ENCODE measurements at regions not wholly inside any gene's neighbourhood (a gene's known extent, or its start where the extent isn't known, plus 50 kb on each side); places are given as distances from the start of the nearest gene placed in this dataset.

DNA sequence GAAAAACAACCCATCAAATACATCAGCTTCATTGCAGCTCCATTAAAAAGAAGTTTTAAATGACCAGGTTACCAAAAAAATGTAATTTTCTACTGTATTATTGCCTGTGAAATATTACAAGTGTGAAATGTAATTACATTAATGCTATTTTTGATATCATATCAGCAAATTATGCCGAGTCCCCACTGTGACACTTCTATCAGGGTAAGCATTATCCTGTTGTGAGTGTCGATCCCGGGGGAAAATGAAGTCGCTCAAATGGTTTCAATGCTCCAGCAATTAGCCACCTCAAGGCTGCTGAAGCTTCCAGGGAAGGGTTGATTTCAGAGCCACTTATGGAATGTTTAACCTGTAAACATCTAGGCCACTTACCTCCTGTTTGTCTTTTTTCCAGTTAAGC, 70.4 kb downstream of the RCN1 start:
- H3K36me3 ChIP-seq (ENCODE audit: control insufficient read depth in 2 of 2, insufficient read depth in 2 of 2, low read length in 2 of 2), result no peaks in the 10 kb centered on the region
- H3K27ac ChIP-seq (ENCODE audit: low read length), result no peak overlapping the region
- peaks cover 0 to 3% of the 10 kb centered on the region in 2 donors for H3K27me3 ChIP-seq (ENCODE audit: control insufficient read depth in 1 of 2, insufficient read depth in 2 of 2, low read length in 2 of 2)
- no peaks in the 10 kb centered on the region for H3K4me1 ChIP-seq (ENCODE audit: control insufficient read depth, insufficient read depth, low read length)
- no peaks in the 10 kb centered on the region for H3K9me3 ChIP-seq (ENCODE audit: control insufficient read depth in 2 of 2, low read length in 2 of 2)
- no peak overlapping the region for H3K4me3 ChIP-seq (ENCODE audit: low read length in 2 of 2)
- H3K9ac ChIP-seq (ENCODE audit: low read length in 2 of 2), result no peak overlapping the region

DNA sequence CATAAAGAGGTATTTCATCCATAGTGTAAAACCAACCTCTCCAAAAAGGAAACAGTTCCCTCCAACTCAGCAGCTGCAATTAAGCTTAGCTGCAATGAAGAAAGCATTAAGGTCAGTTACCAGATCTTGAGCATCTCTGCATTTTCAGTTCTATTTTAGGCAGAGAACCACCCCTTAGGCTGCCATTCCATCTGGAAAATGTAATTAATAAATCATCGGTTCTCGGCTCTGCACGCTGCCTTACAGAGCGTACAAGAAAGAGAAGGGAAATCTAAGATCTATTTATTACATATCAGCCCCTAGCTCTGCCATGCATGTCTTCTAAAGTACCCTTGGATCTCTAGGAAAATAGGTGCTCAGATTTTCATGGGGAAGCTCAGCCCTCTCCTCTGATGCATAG, 71.5 kb downstream of the RCN1 start:
- H3K36me3 ChIP-seq (ENCODE audit: control insufficient read depth in 2 of 2, insufficient read depth in 2 of 2, low read length in 2 of 2), result no peaks in the 10 kb centered on the region
- no peak overlapping the region for H3K4me3 ChIP-seq (ENCODE audit: low read length in 2 of 2)
- no peaks in the 10 kb centered on the region for H3K4me1 ChIP-seq (ENCODE audit: control insufficient read depth, insufficient read depth, low read length)
- no peak overlapping the region for H3K9ac ChIP-seq (ENCODE audit: low read length in 2 of 2)
- H3K9me3 ChIP-seq (ENCODE audit: control insufficient read depth in 2 of 2, low read length in 2 of 2), result no peaks in the 10 kb centered on the region
- H3K27me3 ChIP-seq (ENCODE audit: control insufficient read depth in 1 of 2, insufficient read depth in 2 of 2, low read length in 2 of 2), result peaks cover 0 to 3% of the 10 kb centered on the region in 2 donors
- no peak overlapping the region for H3K27ac ChIP-seq (ENCODE audit: low read length)

DNA sequence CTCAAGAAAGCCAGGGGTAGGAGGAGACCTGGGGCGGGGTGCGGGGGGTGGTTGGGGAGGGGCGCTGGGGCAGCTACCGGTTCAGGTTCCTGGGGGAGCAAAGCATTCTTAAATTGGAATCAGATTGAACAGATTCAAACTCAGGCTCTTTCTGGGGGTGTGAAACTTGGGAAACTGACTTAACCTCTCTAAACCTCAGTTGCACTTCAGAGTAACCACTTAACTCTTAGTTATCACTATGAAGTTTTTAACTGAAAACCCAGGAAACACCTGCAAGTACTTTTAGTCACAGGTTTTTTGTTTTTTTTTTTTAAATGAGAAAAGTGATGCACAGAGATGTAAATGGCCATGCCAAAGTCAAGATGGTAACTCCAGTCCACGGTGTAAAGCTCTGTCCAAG, 72.0 kb downstream of the RCN1 start:
- no peak overlapping the region for H3K27ac ChIP-seq (ENCODE audit: low read length)
- H3K27me3 ChIP-seq (ENCODE audit: control insufficient read depth in 1 of 2, insufficient read depth in 2 of 2, low read length in 2 of 2), result no peaks in the 10 kb centered on the region
- H3K9ac ChIP-seq (ENCODE audit: low read length in 2 of 2), result no peak overlapping the region
- H3K4me1 ChIP-seq (ENCODE audit: control insufficient read depth, insufficient read depth, low read length), result no peaks in the 10 kb centered on the region
- H3K36me3 ChIP-seq (ENCODE audit: control insufficient read depth in 2 of 2, insufficient read depth in 2 of 2, low read length in 2 of 2), result no peaks in the 10 kb centered on the region
- H3K9me3 ChIP-seq (ENCODE audit: control insufficient read depth in 2 of 2, low read length in 2 of 2), result no peaks in the 10 kb centered on the region
- H3K4me3 ChIP-seq (ENCODE audit: low read length in 2 of 2), result no peak overlapping the region

DNA sequence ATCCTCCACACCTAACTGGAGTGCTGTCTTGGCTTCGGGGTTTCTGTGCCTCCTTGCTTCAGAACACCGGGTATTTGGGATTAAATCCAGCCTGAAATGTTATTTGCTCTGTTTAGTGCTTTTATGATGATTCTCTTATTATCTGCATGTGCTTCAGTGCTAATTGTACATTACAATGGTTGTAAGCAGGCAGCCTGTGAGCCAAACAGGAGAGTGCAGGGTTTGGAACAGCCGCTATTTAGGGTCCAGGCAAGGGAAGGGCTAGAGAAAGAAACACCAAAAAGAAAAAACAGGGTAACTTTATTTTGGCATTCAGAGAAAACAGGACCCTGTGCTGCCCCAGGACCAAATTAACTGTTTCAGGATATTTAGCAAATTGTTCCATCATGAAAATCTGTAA, 72.7 kb downstream of the RCN1 start:
- no peaks in the 10 kb centered on the region for H3K4me1 ChIP-seq (ENCODE audit: control insufficient read depth, insufficient read depth, low read length)
- H3K27me3 ChIP-seq (ENCODE audit: control insufficient read depth in 1 of 2, insufficient read depth in 2 of 2, low read length in 2 of 2), result peaks cover 0 to 2% of the 10 kb centered on the region in 2 donors
- no peak overlapping the region for H3K9ac ChIP-seq (ENCODE audit: low read length in 2 of 2)
- H3K36me3 ChIP-seq (ENCODE audit: control insufficient read depth in 2 of 2, insufficient read depth in 2 of 2, low read length in 2 of 2), result no peaks in the 10 kb centered on the region
- H3K27ac ChIP-seq (ENCODE audit: low read length), result no peak overlapping the region
- no peak overlapping the region for H3K4me3 ChIP-seq (ENCODE audit: low read length in 2 of 2)
- no peaks in the 10 kb centered on the region for H3K9me3 ChIP-seq (ENCODE audit: control insufficient read depth in 2 of 2, low read length in 2 of 2)

DNA sequence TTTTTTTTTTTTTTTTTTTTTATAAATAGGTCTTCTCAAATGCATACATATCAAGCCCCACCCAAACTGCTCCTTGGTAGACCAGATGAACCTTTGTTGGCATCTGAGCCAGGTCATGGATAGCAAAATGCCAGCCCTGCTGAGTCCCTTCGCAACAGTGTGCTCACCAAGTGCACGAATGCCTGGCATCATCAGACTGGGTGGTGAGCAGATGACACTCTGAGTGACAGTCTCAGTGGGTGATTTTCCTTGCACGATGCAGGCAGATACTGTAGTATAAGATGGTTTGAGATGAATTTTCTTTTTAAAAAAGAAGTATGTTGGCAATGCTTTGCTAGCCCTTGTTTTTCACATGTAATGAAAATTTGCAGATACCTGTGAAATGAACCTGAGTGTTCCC, 74.0 kb downstream of the RCN1 start:
- Histone ChIP-seq H3K27ac (ENCODE audit: low read length) (no peak overlapping the region), H3K9me3 (ENCODE audit: control insufficient read depth in 2 of 2, low read length in 2 of 2) (no peaks in the 10 kb centered on the region), H3K4me1 (ENCODE audit: control insufficient read depth, insufficient read depth, low read length) (no peaks in the 10 kb centered on the region), H3K9ac (ENCODE audit: low read length in 2 of 2) (no peak overlapping the region), H3K27me3 (ENCODE audit: control insufficient read depth in 1 of 2, insufficient read depth in 2 of 2, low read length in 2 of 2) (peaks cover 0 to 4% of the 10 kb centered on the region in 2 donors), H3K36me3 (ENCODE audit: control insufficient read depth in 2 of 2, insufficient read depth in 2 of 2, low read length in 2 of 2) (no peaks in the 10 kb centered on the region), H3K4me3 (ENCODE audit: low read length in 2 of 2) (no peak overlapping the region)

DNA sequence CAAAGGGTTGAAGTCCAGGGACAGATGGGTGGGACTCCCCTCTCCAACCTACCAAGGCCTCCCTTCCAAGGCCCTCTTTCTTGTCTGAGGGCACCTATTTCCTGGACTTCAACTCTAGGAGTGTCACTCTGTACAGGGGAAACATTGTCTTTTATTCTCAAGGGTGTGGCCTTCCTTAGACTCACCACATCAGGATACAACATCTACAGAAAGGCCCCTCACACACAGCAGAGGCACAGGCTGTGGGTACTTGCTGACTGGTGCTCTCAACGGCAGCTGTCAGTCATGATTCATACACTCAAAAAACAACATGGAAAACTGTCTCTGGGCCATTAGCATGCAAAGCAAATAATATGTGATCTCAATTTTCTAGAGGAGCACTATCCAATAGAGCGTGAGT, 78.0 kb downstream of the RCN1 start:
- peaks cover 7 to 11% of the 10 kb centered on the region in 2 donors for H3K27me3 ChIP-seq (ENCODE audit: control insufficient read depth in 1 of 2, insufficient read depth in 2 of 2, low read length in 2 of 2)
- H3K4me1 ChIP-seq (ENCODE audit: control insufficient read depth, insufficient read depth, low read length), result peaks cover 2% of the 10 kb centered on the region
- H3K4me3 ChIP-seq (ENCODE audit: low read length in 2 of 2), result no peak overlapping the region
- H3K27ac ChIP-seq (ENCODE audit: low read length), result no peak overlapping the region
- no peaks in the 10 kb centered on the region for H3K9me3 ChIP-seq (ENCODE audit: control insufficient read depth in 2 of 2, low read length in 2 of 2)
- no peaks in the 10 kb centered on the region for H3K36me3 ChIP-seq (ENCODE audit: control insufficient read depth in 2 of 2, insufficient read depth in 2 of 2, low read length in 2 of 2)
- H3K9ac ChIP-seq (ENCODE audit: low read length in 2 of 2), result no peak overlapping the region

DNA sequence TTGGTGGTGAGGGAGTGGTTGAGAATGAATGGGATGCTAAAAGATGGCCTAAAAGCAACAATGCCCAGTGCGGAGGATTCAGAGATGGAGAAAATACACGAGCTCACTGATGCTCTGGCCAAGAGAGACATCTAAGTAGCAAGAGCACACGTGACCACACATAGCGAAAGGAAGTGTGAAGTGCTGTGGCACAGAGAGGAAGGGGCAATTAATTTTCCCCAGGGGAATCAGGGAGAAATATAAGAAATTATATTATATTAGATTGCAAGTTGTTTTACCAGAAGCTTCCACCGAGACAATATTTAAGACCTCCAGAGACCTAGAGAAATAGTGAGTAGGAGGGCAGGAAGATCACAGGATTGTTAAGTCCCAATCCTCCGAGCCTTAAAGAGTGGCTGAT, 80.6 kb downstream of the RCN1 start:
- Histone ChIP-seq H3K36me3 (ENCODE audit: control insufficient read depth in 2 of 2, insufficient read depth in 2 of 2, low read length in 2 of 2) (no peaks in the 10 kb centered on the region), H3K9me3 (ENCODE audit: control insufficient read depth in 2 of 2, low read length in 2 of 2) (no peaks in the 10 kb centered on the region), H3K4me3 (ENCODE audit: low read length in 2 of 2) (no peak overlapping the region), H3K4me1 (ENCODE audit: control insufficient read depth, insufficient read depth, low read length) (peaks cover 2% of the 10 kb centered on the region), H3K27ac (ENCODE audit: low read length) (no peak overlapping the region), H3K9ac (ENCODE audit: low read length in 2 of 2) (no peak overlapping the region), H3K27me3 (ENCODE audit: control insufficient read depth in 1 of 2, insufficient read depth in 2 of 2, low read length in 2 of 2) (peaks cover 7 to 11% of the 10 kb centered on the region in 2 donors)

DNA sequence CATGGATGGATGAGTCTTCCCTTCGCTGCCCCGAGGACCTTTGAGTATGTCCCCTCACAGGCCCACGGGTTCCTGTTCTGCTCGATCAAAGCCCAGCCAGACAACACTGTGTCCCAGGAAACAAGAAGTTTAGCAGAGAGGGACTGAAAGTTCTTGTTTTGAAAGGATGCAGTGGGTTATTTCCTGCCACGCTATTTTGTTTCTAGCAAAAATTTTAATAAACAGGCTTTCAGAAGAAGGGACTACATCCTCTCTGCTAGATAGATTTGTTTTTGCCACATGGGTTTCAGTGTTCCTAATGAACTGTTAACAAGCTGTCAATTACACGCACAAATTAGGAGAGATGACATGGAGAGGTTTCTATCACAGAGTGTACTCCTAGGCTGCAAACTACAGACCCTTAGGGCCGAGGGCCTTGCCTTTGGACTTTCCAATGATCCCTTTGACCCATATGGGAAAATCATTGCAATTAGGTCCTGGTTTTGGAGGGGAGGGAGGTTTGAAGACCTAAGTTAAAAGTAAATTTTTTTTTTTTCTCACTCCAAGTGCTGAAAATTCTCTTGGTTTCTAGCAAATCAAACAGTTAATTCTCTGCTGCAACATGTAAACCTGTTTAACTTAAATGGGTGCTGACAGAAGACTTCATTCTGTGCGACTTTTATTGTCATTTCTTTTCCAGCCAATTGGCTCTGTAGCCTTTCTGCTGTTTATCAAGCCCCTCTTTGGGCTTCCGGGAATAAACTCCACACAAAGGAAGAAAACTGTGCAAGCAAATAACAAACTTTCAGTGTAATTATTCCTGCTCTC, 81.4 kb downstream of the RCN1 start:
- Histone ChIP-seq H3K27ac (ENCODE audit: low read length) (no peak overlapping the region), H3K4me3 (ENCODE audit: low read length in 2 of 2) (peak overlapping the region in 1 of 2 donors; percentile 59), H3K9me3 (ENCODE audit: control insufficient read depth in 2 of 2, low read length in 2 of 2) (no peaks in the 10 kb centered on the region), H3K9ac (ENCODE audit: low read length in 2 of 2) (no peak overlapping the region), H3K4me1 (ENCODE audit: control insufficient read depth, insufficient read depth, low read length) (peaks cover 2% of the 10 kb centered on the region), H3K36me3 (ENCODE audit: control insufficient read depth in 2 of 2, insufficient read depth in 2 of 2, low read length in 2 of 2) (no peaks in the 10 kb centered on the region), H3K27me3 (ENCODE audit: control insufficient read depth in 1 of 2, insufficient read depth in 2 of 2, low read length in 2 of 2) (peaks cover 7 to 11% of the 10 kb centered on the region in 2 donors)

DNA sequence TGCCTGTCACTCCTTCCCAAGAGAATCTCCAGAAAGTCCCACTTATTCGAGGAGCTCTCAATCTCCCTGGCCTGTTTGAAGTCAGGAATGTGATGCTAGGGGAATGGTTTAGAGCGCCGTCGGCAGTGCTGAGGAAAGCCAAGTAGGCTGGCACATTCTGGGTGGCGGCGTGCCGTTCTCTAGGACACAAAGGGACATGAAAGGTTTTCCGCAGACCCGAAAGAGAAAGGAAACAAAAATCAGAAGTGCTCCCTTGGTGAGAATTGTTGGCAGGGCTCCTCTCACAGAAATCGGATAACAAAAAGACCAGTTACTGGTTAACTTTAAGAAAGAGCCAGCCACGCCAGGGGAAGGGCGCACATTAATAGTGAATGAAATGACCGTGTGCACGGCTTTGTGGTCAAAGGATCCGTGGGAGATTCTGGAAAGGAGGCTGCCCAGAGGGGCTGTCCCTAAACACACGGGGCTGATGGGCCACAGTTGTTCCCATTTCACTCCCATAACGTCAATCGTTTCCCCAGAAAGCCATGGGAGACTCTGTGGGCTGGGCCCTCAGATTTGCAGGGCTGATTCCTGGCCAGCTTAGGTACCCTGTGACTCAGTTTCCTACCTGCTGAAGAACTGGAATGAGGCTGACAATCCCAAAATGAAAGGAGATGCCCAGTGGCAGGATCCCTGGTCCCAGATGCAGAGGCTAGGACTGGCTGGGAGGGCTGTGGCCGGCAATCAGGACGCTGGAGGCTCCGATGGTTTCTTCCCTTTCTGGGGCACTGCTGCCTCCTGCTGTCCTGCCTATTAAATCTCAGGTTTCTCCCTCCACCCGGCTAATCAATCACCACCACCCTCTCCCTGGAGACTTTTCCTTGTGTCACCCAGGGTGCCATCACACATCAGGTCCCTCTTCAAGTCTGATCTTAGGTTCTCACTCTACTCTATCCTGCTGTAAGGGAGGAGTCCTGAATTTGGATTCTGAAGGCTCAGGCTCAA, 82.3 kb downstream of the RCN1 start:
- Histone ChIP-seq H3K9me3 (ENCODE audit: control insufficient read depth in 2 of 2, low read length in 2 of 2) (no peaks in the 10 kb centered on the region), H3K27me3 (ENCODE audit: control insufficient read depth in 1 of 2, insufficient read depth in 2 of 2, low read length in 2 of 2) (peaks cover 7 to 11% of the 10 kb centered on the region in 2 donors), H3K9ac (ENCODE audit: low read length in 2 of 2) (no peak overlapping the region), H3K4me1 (ENCODE audit: control insufficient read depth, insufficient read depth, low read length) (peaks cover 2% of the 10 kb centered on the region), H3K4me3 (ENCODE audit: low read length in 2 of 2) (peak overlapping the region in 1 of 2 donors; percentile 59), H3K27ac (ENCODE audit: low read length) (no peak overlapping the region), H3K36me3 (ENCODE audit: control insufficient read depth in 2 of 2, insufficient read depth in 2 of 2, low read length in 2 of 2) (no peaks in the 10 kb centered on the region)

DNA sequence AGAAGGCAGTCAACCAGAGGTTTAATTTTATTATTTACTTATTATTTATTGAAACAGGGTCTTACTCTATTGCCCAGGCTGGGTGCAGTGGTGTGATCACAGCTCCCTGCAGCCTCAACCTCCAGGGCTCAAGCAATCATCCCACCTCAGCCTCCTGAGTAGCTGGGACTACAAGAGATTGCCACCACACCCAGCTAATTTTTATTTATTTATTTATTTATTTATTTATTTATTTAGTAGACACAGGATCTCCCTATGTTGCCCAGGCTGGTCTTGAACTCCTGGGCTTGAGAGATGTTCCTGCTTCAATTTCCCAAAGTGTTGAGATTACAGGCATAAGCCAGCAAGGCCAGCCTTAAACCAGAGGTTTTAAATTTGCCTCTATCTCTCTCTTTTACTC, 83.1 kb downstream of the RCN1 start:
- Histone ChIP-seq H3K9me3 (ENCODE audit: control insufficient read depth in 2 of 2, low read length in 2 of 2) (no peaks in the 10 kb centered on the region), H3K36me3 (ENCODE audit: control insufficient read depth in 2 of 2, insufficient read depth in 2 of 2, low read length in 2 of 2) (no peaks in the 10 kb centered on the region), H3K4me1 (ENCODE audit: control insufficient read depth, insufficient read depth, low read length) (peaks cover 2% of the 10 kb centered on the region)

More for the DNA sequence above, 83.1 kb downstream of the RCN1 start:
- no peak overlapping the region for H3K4me3 ChIP-seq (ENCODE audit: low read length in 2 of 2)
- no peak overlapping the region for H3K27ac ChIP-seq (ENCODE audit: low read length)
- H3K9ac ChIP-seq (ENCODE audit: low read length in 2 of 2), result no peak overlapping the region
- H3K27me3 ChIP-seq (ENCODE audit: control insufficient read depth in 1 of 2, insufficient read depth in 2 of 2, low read length in 2 of 2), result peaks cover 6 to 7% of the 10 kb centered on the region in 2 donors

Data from stomach smooth muscle (tissue), 2 donors.